H1 (cell line): ENCODE measurements at regions not wholly inside any gene's neighbourhood (a gene's known extent, or its start where the extent isn't known, plus 50 kb on each side); places are given as distances from the start of the nearest gene placed in this dataset.

ENCODE experiments used
- CHD2 ChIP-seq: IDR thresholded peaks from 2 replicates; pipeline ENCODE4 v1.6.1; 2012; ENCODE audit warnings: low read length, improper control_type of control experiment
- JUND ChIP-seq: IDR thresholded peaks from 2 replicates; pipeline ENCODE4 v1.6.1; 2011; ENCODE audit warnings: mild to moderate bottlenecking, improper control_type of control experiment, low read length
- TAF7 ChIP-seq: optimal IDR thresholded peaks from 2 replicates; pipeline ENCODE3; 2011; ENCODE audit warnings: low read depth, mild to moderate bottlenecking, inconsistent platforms, low read length, moderate library complexity, borderline replicate concordance

GRCh38 chr3:109804697-109805096 is 467.4 kb upstream of the DPPA4 start (continued):
- TF ChIP-seq TAF7 (no peak), JUND (no peak), CHD2 (no peak)
